ENCODE measurements at regions not wholly inside any gene's neighbourhood (a gene's known extent, or its start where the extent isn't known, plus 50 kb on each side); places are given as distances from the start of the nearest gene placed in this dataset.

- no peak for DNase-seq
- Histone ChIP-seq H3K4me1 (peaks cover 5% of the 10 kb centered on the region), H3K9me3 (no peaks in the 10 kb centered on the region), H3K36me3 (no peaks in the 10 kb centered on the region), H3K27me3 (ENCODE audit: low read depth) (no peaks in the 10 kb centered on the region), H3K27ac (no peak overlapping the region), H3K4me3 (no peak overlapping the region)
- no peak for ATAC-seq
- no peak for TF ChIP-seq CTCF (IDR thresholded peaks at IDR 0.05)
- intact Hi-C loops (cut with DNase I): no loop called here
Measured at GRCh38 chr2:60301726-60302125, 251.7 kb downstream of the BCL11A start.

- no peaks in the 10 kb centered on the region for H3K36me3 ChIP-seq
- TF ChIP-seq CTCF (IDR thresholded peaks at IDR 0.05): no peak
- ATAC-seq: no peak
- no peaks in the 10 kb centered on the region for H3K27me3 ChIP-seq (ENCODE audit: low read depth)
- H3K27ac ChIP-seq: no peak overlapping the region
- intact Hi-C loops (cut with DNase I): no loop called here
- no peaks in the 10 kb centered on the region for H3K9me3 ChIP-seq
- H3K4me1 ChIP-seq: peaks cover 5% of the 10 kb centered on the region
- DNase-seq: no peak
- no peak overlapping the region for H3K4me3 ChIP-seq
Measured at GRCh38 chr2:60299179-60299578, 254.3 kb downstream of the BCL11A start.

GRCh38 chr2:60298006-60298696 is 255.3 kb downstream of the BCL11A start:
- no peak overlapping the region for H3K4me3 ChIP-seq
- no peak for ATAC-seq
- no peak overlapping the region for H3K27ac ChIP-seq

GRCh38 chr2:60297296-60298005 is 256.0 kb downstream of the BCL11A start:
- H3K36me3 ChIP-seq: no peaks in the 10 kb centered on the region
- intact Hi-C loops (cut with DNase I): no loop called here
- ATAC-seq: peak in 1 of 2 donors; percentile 41
- H3K27me3 ChIP-seq (ENCODE audit: low read depth): no peaks in the 10 kb centered on the region
- H3K4me1 ChIP-seq: no peaks in the 10 kb centered on the region
- DNase-seq: no peak
- no peaks in the 10 kb centered on the region for H3K9me3 ChIP-seq
- H3K4me3 ChIP-seq: no peak overlapping the region
- TF ChIP-seq CTCF (IDR thresholded peaks at IDR 0.05): no peak
- H3K27ac ChIP-seq: no peak overlapping the region

More at GRCh38 chr2:60298006-60298696, 255.3 kb downstream of the BCL11A start:
- H3K27me3 ChIP-seq (ENCODE audit: low read depth): no peaks in the 10 kb centered on the region
- intact Hi-C loops (cut with DNase I): no loop called here
- no peak for TF ChIP-seq CTCF (IDR thresholded peaks at IDR 0.05)
- no peaks in the 10 kb centered on the region for H3K4me1 ChIP-seq
- no peaks in the 10 kb centered on the region for H3K36me3 ChIP-seq
- DNase-seq: no peak
- H3K9me3 ChIP-seq: no peaks in the 10 kb centered on the region

- ATAC-seq (peak in 1 of 2 donors; percentile 19), DNase-seq (no peak)
- Histone ChIP-seq H3K36me3 (no peaks in the 10 kb centered on the region), H3K27ac (no peak overlapping the region), H3K9me3 (no peaks in the 10 kb centered on the region), H3K27me3 (ENCODE audit: low read depth) (no peaks in the 10 kb centered on the region), H3K4me3 (no peak overlapping the region), H3K4me1 (no peaks in the 10 kb centered on the region)
- no peak for TF ChIP-seq CTCF (IDR thresholded peaks at IDR 0.05)
- intact Hi-C loops (cut with DNase I): no loop called here
Measured at GRCh38 chr2:60296219-60296955, 257.1 kb downstream of the BCL11A start.
